Fibroblast of pulmonary artery (primary cell): ENCODE measurements at regions not wholly inside any gene's neighbourhood (a gene's known extent, or its start where the extent isn't known, plus 50 kb on each side); places are given as distances from the start of the nearest gene placed in this dataset.

Source experiments
- DNase-seq: peaks from one replicate; pipeline ENCODE4 v3.0.0-alpha.2; 2010; ENCODE audit warnings: low read depth
- H3K4me3 ChIP-seq: replicated peaks from 2 replicates; pipeline ENCODE4 v1.5.1; 2011; ENCODE audit warnings: low read depth, mild to moderate bottlenecking, control low read depth, low read length, moderate library complexity
- CTCF ChIP-seq: IDR thresholded peaks from 2 replicates; pipeline ENCODE4 v1.5.1; 2011; ENCODE audit warnings: mild to moderate bottlenecking, control low read depth, low read length, inconsistent platforms; ENCODE audit errors: missing control alignments

GRCh38 chr13:86201477-86201876 is 402.3 kb upstream of the SLITRK6 start:
- H3K4me3 ChIP-seq = no peak overlapping the region
- no peak for TF ChIP-seq CTCF
- no peak for DNase-seq

DNA sequence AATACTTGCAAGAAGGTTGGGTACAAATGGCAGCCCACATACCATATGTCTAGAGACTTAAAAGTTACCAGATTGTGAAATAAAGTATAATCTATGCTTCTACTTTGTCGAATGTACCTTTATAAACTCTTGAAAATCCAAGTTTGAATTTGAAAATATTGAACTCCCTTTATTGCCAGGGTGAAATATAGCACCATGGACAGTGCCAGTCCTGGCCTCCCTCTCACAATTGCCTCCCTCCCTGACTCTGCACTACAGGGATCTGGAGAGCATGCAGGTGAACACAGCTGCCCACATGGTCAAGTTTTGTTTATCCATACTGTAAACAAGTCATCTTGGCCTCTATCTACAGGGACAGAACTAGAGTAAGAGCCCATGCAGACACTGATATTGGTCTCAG is 394.1 kb upstream of the SLITRK6 start:
- no peak for TF ChIP-seq CTCF
- no peak overlapping the region for H3K4me3 ChIP-seq
- no peak for DNase-seq

GRCh38 chr13:86188170-86188569 is 389.0 kb upstream of the SLITRK6 start:
- DNase-seq = no peak
- no peak for TF ChIP-seq CTCF
- no peak overlapping the region for H3K4me3 ChIP-seq

- no peak for TF ChIP-seq CTCF
These were observed 386.4 kb upstream of the SLITRK6 start for GRCh38 chr13:86185636-86186035.

GRCh38 chr13:86185107-86185506 is 385.9 kb upstream of the SLITRK6 start:
- no peak overlapping the region for H3K4me3 ChIP-seq
- no peak for TF ChIP-seq CTCF

More at GRCh38 chr13:86185636-86186035, 386.4 kb upstream of the SLITRK6 start:
- H3K4me3 ChIP-seq = no peak overlapping the region
- DNase-seq = no peak

DNA sequence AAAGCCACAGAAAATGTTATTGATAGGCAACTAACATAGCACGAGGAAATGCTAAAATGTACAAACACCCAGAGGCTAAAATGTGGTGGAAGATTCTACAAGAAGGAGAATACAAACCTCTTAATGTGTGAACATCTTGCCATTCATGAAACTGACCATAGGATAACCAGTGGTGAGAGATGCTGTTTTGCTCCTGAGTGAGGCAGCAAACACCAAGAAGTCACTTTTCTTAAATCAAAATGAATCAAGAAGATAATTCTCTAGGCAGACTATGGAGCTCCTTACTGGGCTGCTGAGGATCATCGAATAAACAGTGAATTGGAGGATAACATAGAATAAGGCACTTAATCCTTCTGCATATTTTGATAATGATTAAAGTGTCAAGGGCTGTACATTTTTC is 375.4 kb upstream of the SLITRK6 start:
- TF ChIP-seq CTCF = no peak
- no peak overlapping the region for H3K4me3 ChIP-seq
- no peak for DNase-seq

More at GRCh38 chr13:86185107-86185506, 385.9 kb upstream of the SLITRK6 start:
- DNase-seq = no peak

DNA sequence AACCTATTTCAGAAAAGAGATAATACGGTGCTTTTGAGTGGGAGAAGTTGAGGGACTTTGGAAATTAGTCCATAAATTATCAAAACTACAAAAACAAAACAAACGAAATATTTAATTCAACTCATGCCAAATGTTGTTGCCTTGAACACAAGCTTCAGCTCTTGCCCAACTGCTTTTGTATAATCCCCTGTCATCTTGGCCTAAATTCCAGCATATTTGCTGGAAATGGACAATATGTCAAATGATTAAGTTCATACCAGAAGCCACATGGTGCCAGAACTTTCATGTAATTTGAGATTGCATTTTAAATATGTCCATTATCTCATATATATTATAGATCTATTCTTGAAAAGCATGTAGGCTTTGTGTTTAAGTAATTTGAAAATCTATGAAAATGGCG is 373.7 kb upstream of the SLITRK6 start:
- DNase-seq = no peak
- H3K4me3 ChIP-seq = no peak overlapping the region
- no peak for TF ChIP-seq CTCF
